HepG2 (cell line): ENCODE measurements at regions not wholly inside any gene's neighbourhood (a gene's known extent, or its start where the extent isn't known, plus 50 kb on each side); places are given as distances from the start of the nearest gene placed in this dataset.
A peak's percentile ranks its signal among the peaks of the same experiment; 100 is the strongest.
"Not testable (repeated sequence)": the region's sequence is repeated elsewhere in the genome, so short reads cannot be mapped to it uniquely, and the experiment has no call there.

Experiments
- ATAC-seq: fragments of 200-7000 bp; cut with Tn5 transposase; 3 replicates; pipeline ENCODE4 v1.9.1; 2020; ENCODE audit warnings: mild to moderate bottlenecking, moderate library complexity
- BruUV-seq: library from RNA; stranded (reverse); fragments of 400-500 nt; replicated peaks from 2 replicates; lab custom pipeline; 2021; lab: Mats Ljungman, UMichigan
- CTCF ChIA-PET: fragments of 300-600 bp; formaldehyde crosslinking; extraction: SDS; loops from one replicate; lab custom pipeline; 2021; ENCODE audit warnings: low total read pairs, inconsistent platforms, low intra/inter-chr PET ratio; lab: Yijun Ruan, JAX
- POLR2A ChIA-PET: fragments of 350-600 bp; sonication (Branson Sonifier 250); formaldehyde crosslinking; loops from one replicate; lab custom pipeline; 2020; ENCODE audit warnings: antibody characterized with exemption, inconsistent platforms; lab: Yijun Ruan, JAX
- DNase-seq: peaks from one replicate; pipeline ENCODE4 v3.0.0-alpha.2; 2015; ENCODE audit warnings: low spot score
- FAIRE-seq: peaks from 3 replicates; lab custom pipeline; 2011; peaks lifted over from hg19 to GRCh38; lab: Jason Lieb, UNC
- H2AFZ ChIP-seq: one replicate; pipeline ENCODE4 v1.6.1; 2011; ENCODE audit warnings: low read length, inconsistent platforms
- H3K27ac ChIP-seq: fragments of 300-600 bp; 3 replicates; pipeline ENCODE4 v1.8.0; 2011; ENCODE audit warnings: mixed run types, mild to moderate bottlenecking, mixed read lengths, low read length, inconsistent platforms; ENCODE audit not compliant: insufficient read depth; ENCODE audit errors: extremely low read length
- H3K27me3 ChIP-seq, 2 experiments: fragments of 200-600 bp in 1 of 2; 2 replicates in 1 of 2; 3 replicates in 1 of 2; pipeline versions ENCODE4 v1.6.0 to v1.8.0; 2011; ENCODE audit warnings: low read length in 2 of 2, mild to moderate bottlenecking in 2 of 2, moderate library complexity in 2 of 2, inconsistent platforms in 1 of 2; ENCODE audit not compliant: insufficient read depth in 2 of 2, control insufficient read depth in 1 of 2
- H3K36me3 ChIP-seq, 2 experiments: fragments of 200-600 bp in 1 of 2; replicated peaks in 1 of 2; 2 replicates in 1 of 2; 3 replicates in 1 of 2; pipeline versions ENCODE4 v1.5.1 to v1.8.0; 2011; ENCODE audit warnings: low read length in 2 of 2, inconsistent platforms in 1 of 2; ENCODE audit not compliant: insufficient read depth in 2 of 2, control insufficient read depth in 1 of 2
- H3K4me1 ChIP-seq: 2 replicates; pipeline ENCODE4 v1.5.1; 2012; ENCODE audit warnings: low read length, inconsistent platforms; ENCODE audit not compliant: insufficient read depth
- H3K4me2 ChIP-seq: 2 replicates; pipeline ENCODE4 v1.6.0; 2011; ENCODE audit warnings: low read depth, low read length, inconsistent platforms
- H3K4me3 ChIP-seq, 3 experiments: fragments of 200-600 bp in 1 of 3; sonication (generic), shearing (Covaris generic) in 1 of 3; replicated peaks in 1 of 3; 2 replicates each; pipeline ENCODE4 v1.5.1; 2011 to 2016; ENCODE audit warnings: low read length in 3 of 3, inconsistent platforms in 2 of 3, low read depth in 2 of 3, mild to moderate bottlenecking in 2 of 3, control low read depth in 1 of 3, mixed read lengths in 1 of 3; ENCODE audit not compliant: insufficient read depth in 1 of 3
- H3K79me2 ChIP-seq: one replicate; pipeline ENCODE4 v1.6.1; 2011; ENCODE audit warnings: low read length, inconsistent platforms; ENCODE audit not compliant: insufficient read depth
- H3K9ac ChIP-seq: 2 replicates; pipeline ENCODE4 v1.6.0; 2011; ENCODE audit warnings: mild to moderate bottlenecking, low read depth, low read length, inconsistent platforms; ENCODE audit not compliant: insufficient read depth
- H3K9me3 ChIP-seq: 2 replicates; pipeline ENCODE4 v1.5.1; 2012; ENCODE audit warnings: mild to moderate bottlenecking, low read length
- H4K20me1 ChIP-seq: 2 replicates; pipeline ENCODE4 v1.6.0; 2011; ENCODE audit warnings: inconsistent platforms, mild to moderate bottlenecking, low read length, moderate library complexity; ENCODE audit not compliant: insufficient read depth
- WGBS: methylation state at CpG from one replicate; pipeline ENCODE4 v1.1.6; 2017; ENCODE audit warnings: low lambda C conversion rate; 5-methylcytosine and 5-hydroxymethylcytosine counted together
- in situ Hi-C: cut with HindIII; loops from 2 replicates; pipeline ENCODE4 v1.10.0; 2017; ENCODE audit warnings: low pct_unique_long_range_greater_than_20kb; ENCODE audit not compliant: extremely low pct_ligation_motif_present
- intact Hi-C: fragments of 100-400 bp; cut with micrococcal nuclease; formaldehyde crosslinking; loops from one replicate; pipeline ENCODE4 v1.10.0; 2022; ENCODE audit not compliant: unreplicated experiment

GRCh38 chr1:149304796-149305195, 170.0 kb upstream of the NBPF19 start:
- H3K9me3 ChIP-seq, H3K4me2 ChIP-seq, in situ Hi-C loops, H2AFZ ChIP-seq, DNase-seq, H4K20me1 ChIP-seq, H3K79me2 ChIP-seq, FAIRE-seq, BruUV-seq, H3K9ac ChIP-seq, H3K4me1 ChIP-seq, H3K36me3 ChIP-seq, H3K4me3 ChIP-seq, H3K27ac ChIP-seq, H3K27me3 ChIP-seq, CTCF ChIA-PET, POLR2A ChIA-PET, intact Hi-C loops: not testable (repeated sequence)
- WGBS: no CpG with 5 or more reads among the region's 2 CpGs
- ATAC-seq: peak; percentile 76

- H3K9ac ChIP-seq, intact Hi-C loops, H3K27ac ChIP-seq, CTCF ChIA-PET, POLR2A ChIA-PET, H4K20me1 ChIP-seq, H3K4me2 ChIP-seq, H2AFZ ChIP-seq, H3K9me3 ChIP-seq, H3K27me3 ChIP-seq, H3K4me1 ChIP-seq, H3K4me3 ChIP-seq, FAIRE-seq, in situ Hi-C loops, H3K36me3 ChIP-seq, DNase-seq, BruUV-seq, H3K79me2 ChIP-seq: not testable (repeated sequence)
- peak; percentile 57; the same call in 2 of the 3 replicates for ATAC-seq
- WGBS: 80% methylated on average over 1 of the region's 8 CpGs
Measured at GRCh38 chr1:149307640-149308039, 167.2 kb upstream of the NBPF19 start.

- H2AFZ ChIP-seq, CTCF ChIA-PET, H3K9ac ChIP-seq, H3K36me3 ChIP-seq, POLR2A ChIA-PET, ATAC-seq, BruUV-seq, FAIRE-seq, H3K9me3 ChIP-seq, H3K4me2 ChIP-seq, H3K79me2 ChIP-seq, H3K27ac ChIP-seq, H3K4me1 ChIP-seq, in situ Hi-C loops, H4K20me1 ChIP-seq, DNase-seq, H3K27me3 ChIP-seq, H3K4me3 ChIP-seq, intact Hi-C loops: not testable (repeated sequence)
- WGBS: 50% methylated on average over 2 of the region's 2 CpGs
Measured at GRCh38 chr1:149314921-149315320, 159.9 kb upstream of the NBPF19 start.

GRCh38 chr1:149320971-149321731, 153.7 kb upstream of the NBPF19 start:
- H3K36me3 ChIP-seq, CTCF ChIA-PET, intact Hi-C loops, H3K4me3 ChIP-seq, H2AFZ ChIP-seq, H3K4me2 ChIP-seq, H3K79me2 ChIP-seq, DNase-seq, FAIRE-seq, H4K20me1 ChIP-seq, H3K27ac ChIP-seq, H3K9me3 ChIP-seq, H3K27me3 ChIP-seq, POLR2A ChIA-PET, H3K4me1 ChIP-seq, H3K9ac ChIP-seq, in situ Hi-C loops, BruUV-seq: not testable (repeated sequence)
- WGBS: no CpG with 5 or more reads among the region's 48 CpGs
- ATAC-seq: peak; percentile 52
